A549 (cell line): ENCODE measurements at regions not wholly inside any gene's neighbourhood (a gene's known extent, or its start where the extent isn't known, plus 50 kb on each side); places are given as distances from the start of the nearest gene placed in this dataset.

Source experiments
- BHLHE40 ChIP-seq: IDR thresholded peaks from 2 replicates; pipeline ENCODE4 v1.6.1; 2012; ENCODE audit warnings: low read depth, low read length, inconsistent platforms
- CHD2 ChIP-seq: fragments of 150-350 bp; IDR thresholded peaks from 2 replicates; pipeline ENCODE4 v1.6.1; 2014; ENCODE audit warnings: low read length; ENCODE audit not compliant: partially characterized antibody
- EP300 ChIP-seq, 2 experiments: fragments of >200 bp; sonication (Bioruptor Twin); formaldehyde crosslinking; IDR thresholded peaks; 2 replicates in 1 of 2; 3 replicates in 1 of 2; pipeline ENCODE4 v1.6.1; 2016 to 2017
- HDAC2 ChIP-seq: fragments of 200-600 bp; sonication (generic); IDR thresholded peaks from 2 replicates; pipeline ENCODE4 v1.6.1; 2016
- KDM1A ChIP-seq: fragments of 200-600 bp; sonication (generic); IDR thresholded peaks from 2 replicates; pipeline ENCODE4 v1.6.1; 2016; ENCODE audit warnings: low read depth, mild to moderate bottlenecking
- KDM5A ChIP-seq: fragments of 200-600 bp; sonication (generic); IDR thresholded peaks from 2 replicates; pipeline ENCODE4 v1.6.1; 2016; ENCODE audit warnings: antibody characterized with exemption, mild to moderate bottlenecking
- MAZ ChIP-seq: fragments of 150-350 bp; IDR thresholded peaks from 2 replicates; pipeline ENCODE4 v1.6.1; 2014; ENCODE audit warnings: antibody characterized with exemption, low read depth, low read length, borderline replicate concordance
- MYC ChIP-seq: IDR thresholded peaks from 2 replicates; pipeline ENCODE4 v1.6.1; 2012; ENCODE audit warnings: mild to moderate bottlenecking, inconsistent platforms, low read length, improper control_type of control experiment, borderline replicate concordance
- POLR2AphosphoS2 ChIP-seq: conservative IDR thresholded peaks from 2 replicates; pipeline ENCODE4 v1.6.1; 2012; ENCODE audit warnings: low read length, improper control_type of control experiment, inconsistent platforms
- RCOR1 ChIP-seq: fragments of 150-350 bp; IDR thresholded peaks from 2 replicates; pipeline ENCODE4 v1.6.1; 2014; ENCODE audit warnings: antibody characterized with exemption, low read length, low read depth
- TF ChIP-seq, protein P1 (sequence below): IDR thresholded peaks from 2 replicates; pipeline ENCODE4 v1.6.1; 2012
- TF ChIP-seq, protein P2 (sequence below): fragments of >200 bp; sonication (Bioruptor Twin); formaldehyde crosslinking; IDR thresholded peaks from 3 replicates; pipeline ENCODE4 v1.5.1; 2016

DNA sequence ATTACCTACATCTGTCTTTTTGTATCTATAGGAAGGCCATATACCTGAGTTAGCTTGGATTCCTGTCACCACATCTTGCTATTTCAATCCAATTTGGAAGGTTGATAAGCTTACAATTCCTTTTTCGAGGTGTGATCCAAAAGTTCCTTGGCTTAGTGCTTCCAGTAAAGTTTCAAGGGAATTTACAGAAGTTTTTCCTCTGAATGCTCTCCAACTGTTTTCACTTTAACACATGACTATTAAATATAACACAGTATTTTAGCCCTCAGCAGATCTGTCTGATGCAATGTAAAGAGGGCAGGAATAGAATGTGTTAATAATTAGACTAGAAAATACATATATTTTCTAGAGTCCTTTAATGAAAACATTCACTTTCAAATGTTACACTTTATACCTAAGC, 171.4 kb downstream of the DKK1 start:
- TF ChIP-seq KDM1A (no peak), HDAC2 (no peak), RCOR1 (no peak), MAZ (no peak), KDM5A (no peak), MYC (no peak), EP300 (IDR thresholded peaks at IDR 0.05) (no peak), POLR2AphosphoS2 (no peak), CHD2 (no peak), BHLHE40 (no peak)
- TF ChIP-seq, protein P1, sequence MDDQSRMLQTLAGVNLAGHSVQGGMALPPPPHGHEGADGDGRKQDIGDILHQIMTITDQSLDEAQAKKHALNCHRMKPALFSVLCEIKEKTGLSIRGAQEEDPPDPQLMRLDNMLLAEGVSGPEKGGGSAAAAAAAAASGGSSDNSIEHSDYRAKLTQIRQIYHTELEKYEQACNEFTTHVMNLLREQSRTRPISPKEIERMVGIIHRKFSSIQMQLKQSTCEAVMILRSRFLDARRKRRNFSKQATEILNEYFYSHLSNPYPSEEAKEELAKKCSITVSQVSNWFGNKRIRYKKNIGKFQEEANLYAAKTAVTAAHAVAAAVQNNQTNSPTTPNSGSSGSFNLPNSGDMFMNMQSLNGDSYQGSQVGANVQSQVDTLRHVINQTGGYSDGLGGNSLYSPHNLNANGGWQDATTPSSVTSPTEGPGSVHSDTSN, result no peak
- TF ChIP-seq, protein P2, sequence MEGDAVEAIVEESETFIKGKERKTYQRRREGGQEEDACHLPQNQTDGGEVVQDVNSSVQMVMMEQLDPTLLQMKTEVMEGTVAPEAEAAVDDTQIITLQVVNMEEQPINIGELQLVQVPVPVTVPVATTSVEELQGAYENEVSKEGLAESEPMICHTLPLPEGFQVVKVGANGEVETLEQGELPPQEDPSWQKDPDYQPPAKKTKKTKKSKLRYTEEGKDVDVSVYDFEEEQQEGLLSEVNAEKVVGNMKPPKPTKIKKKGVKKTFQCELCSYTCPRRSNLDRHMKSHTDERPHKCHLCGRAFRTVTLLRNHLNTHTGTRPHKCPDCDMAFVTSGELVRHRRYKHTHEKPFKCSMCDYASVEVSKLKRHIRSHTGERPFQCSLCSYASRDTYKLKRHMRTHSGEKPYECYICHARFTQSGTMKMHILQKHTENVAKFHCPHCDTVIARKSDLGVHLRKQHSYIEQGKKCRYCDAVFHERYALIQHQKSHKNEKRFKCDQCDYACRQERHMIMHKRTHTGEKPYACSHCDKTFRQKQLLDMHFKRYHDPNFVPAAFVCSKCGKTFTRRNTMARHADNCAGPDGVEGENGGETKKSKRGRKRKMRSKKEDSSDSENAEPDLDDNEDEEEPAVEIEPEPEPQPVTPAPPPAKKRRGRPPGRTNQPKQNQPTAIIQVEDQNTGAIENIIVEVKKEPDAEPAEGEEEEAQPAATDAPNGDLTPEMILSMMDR, result no peak
